NCI-H1092 (cell line): ENCODE measurements at regions not wholly inside any gene's neighbourhood (a gene's known extent, or its start where the extent isn't known, plus 50 kb on each side); places are given as distances from the start of the nearest gene placed in this dataset.
A peak's percentile ranks its signal among the peaks of the same experiment; 100 is the strongest.

Experiments
- DNase-seq: peaks from one replicate; lab custom pipeline; 2025; lab: John Stamatoyannopoulos, UW

DNA sequence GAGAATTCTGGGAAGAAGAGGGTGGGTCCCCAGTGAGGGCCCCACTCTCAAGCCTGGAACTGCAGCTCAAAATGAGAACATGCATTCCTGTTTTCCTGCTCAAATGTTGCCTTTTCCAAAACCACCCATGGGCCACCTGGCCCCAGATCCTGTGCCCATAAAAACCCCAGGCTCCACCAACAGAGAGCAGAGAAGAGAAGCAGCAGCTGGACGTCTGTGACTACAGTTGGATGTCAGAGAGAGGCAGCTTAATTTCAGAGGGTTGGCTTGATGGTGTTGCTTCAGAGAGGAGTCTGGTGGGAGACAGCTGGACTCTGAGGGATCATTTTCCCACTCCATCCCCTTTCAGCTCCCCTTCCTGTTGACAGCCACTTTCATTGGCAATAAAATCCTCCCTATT is 256.4 kb downstream of the FZD1 start:
- peak; percentile 62 for DNase-seq

- DNase-seq = no peak
Observed at GRCh38 chr7:91526404-91526803, 262.2 kb downstream of the FZD1 start.

- no peak for DNase-seq
Observed at GRCh38 chr7:91527460-91527859, 263.2 kb downstream of the FZD1 start.

DNA sequence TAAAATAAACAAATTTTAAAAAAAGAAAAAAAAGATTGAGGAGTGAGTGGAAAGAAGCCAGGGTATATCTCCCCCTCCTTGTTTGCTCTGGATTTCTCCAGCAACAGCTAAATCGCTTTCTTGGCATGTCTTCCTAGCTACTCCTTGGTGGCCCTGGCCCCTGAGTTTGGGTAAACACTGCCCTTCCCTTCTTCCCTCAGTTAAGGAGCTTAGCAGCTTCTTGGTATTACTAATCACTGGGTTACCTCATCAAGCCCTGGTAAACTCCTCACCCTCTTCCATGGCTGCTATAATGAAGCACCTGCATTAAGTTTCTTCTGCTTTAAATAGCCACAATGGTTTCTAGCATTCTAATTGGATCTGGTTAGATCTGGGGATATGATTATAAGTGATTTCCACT is 269.8 kb downstream of the FZD1 start:
- DNase-seq = no peak

GRCh38 chr7:91537260-91538152 is 273.3 kb downstream of the FZD1 start:
- DNase-seq = no peak

DNA sequence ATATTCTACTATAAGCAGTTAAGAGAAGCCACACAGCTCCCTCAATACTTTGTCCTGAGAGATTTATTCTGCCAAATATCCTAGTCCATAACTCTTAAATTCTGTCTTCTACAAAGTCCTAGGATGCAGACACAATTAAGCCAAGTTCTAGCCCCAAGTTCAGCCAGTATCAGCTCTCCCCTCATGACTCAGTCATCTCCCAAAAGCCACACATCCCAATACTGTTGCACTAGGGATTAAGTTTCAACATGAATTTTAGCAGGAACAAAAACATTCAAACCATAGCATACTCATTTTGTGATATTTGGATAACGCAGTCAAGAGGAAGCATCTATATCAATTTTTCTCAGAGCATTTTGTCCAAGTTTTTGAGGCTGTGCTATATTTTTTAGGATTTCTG is 277.4 kb downstream of the FZD1 start:
- DNase-seq = no peak

DNA sequence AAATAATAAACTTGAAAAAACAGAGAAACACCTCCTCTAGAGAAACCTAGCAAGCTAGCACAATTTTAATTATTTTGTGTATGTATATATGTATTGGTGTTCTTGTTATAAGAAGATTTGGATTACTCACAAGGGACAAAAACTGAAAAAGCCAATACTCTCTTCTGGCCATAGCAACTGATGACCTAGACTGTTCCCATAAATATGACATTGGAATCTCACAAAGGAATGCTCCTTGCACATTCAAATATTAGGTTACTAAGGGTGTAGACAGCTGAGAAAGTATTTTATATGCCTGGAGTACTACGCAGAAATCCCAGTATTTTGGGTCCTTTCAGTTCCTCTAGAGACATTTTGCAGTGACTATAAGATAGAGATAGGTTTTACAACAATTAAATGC is 279.4 kb downstream of the FZD1 start:
- DNase-seq = no peak

- DNase-seq = no peak
Observed at GRCh38 chr7:91549878-91550277, 285.6 kb downstream of the FZD1 start.

DNA sequence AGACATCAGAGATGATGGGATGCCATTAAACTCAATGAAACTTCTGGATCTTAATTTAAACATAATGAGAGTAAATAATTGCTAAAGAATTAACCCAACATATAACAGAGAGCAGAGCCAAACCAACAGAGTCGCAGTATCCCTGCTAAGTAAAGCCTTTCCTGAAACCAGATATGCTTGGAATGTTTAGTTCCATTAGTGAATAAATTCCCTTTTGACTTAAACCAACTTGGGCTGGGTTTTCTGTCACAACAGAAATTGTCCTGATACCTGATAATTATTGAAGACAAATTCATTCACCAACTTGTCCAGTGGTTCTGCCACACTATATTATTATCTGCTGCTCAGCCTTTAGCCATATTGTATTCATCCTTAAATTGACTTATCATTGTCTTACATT is 286.7 kb downstream of the FZD1 start:
- DNase-seq = no peak

- DNase-seq = no peak
Observed at GRCh38 chr7:91551377-91552175, 287.3 kb downstream of the FZD1 start.

DNA sequence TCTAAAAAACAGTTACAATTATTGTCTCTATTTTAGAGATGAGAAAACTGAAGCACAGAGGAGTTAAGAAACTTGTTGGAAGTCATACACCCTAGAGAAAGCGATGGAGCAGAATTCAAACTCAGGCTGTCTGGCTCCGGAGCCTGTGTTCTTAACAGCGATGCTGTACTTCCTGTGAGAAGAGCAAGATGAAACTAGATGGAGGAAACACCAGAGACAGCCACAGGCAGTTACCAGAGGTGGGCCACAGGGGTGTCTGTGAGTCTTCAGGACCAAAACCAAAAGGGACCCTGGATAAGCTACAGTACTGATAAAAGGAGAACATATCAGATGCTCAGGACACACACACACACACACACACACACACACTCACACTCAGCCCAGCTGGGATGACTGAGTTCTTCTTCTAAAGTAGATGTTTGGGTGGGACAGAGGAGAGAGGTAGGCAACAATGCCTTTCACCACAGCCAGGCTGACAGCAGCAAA is 289.2 kb downstream of the FZD1 start:
- DNase-seq = no peak

DNA sequence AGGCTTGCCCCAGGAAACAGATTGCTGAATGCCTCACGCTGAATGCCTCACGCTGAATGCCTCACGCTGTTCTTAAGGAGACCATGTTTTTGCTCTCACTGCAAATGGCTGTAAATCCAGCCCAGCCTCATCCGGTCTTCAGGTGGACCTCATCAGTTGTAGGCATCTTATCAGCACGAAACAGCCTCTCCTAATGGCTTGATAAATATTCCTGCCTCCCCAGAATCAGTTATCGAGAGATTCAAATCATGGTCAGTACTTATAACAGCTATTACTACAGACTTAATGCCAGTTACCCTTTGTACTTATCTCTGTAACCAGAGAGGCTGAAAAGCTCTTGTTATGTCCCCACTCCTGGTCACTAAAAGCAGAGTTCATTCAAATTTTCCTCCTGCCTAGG is 290.6 kb downstream of the FZD1 start:
- no peak for DNase-seq

- DNase-seq = no peak
Observed at GRCh38 chr7:91556239-91556638, 292.0 kb downstream of the FZD1 start.

- no peak for DNase-seq
Observed at GRCh38 chr7:91556956-91557650, 292.9 kb downstream of the FZD1 start.

DNA sequence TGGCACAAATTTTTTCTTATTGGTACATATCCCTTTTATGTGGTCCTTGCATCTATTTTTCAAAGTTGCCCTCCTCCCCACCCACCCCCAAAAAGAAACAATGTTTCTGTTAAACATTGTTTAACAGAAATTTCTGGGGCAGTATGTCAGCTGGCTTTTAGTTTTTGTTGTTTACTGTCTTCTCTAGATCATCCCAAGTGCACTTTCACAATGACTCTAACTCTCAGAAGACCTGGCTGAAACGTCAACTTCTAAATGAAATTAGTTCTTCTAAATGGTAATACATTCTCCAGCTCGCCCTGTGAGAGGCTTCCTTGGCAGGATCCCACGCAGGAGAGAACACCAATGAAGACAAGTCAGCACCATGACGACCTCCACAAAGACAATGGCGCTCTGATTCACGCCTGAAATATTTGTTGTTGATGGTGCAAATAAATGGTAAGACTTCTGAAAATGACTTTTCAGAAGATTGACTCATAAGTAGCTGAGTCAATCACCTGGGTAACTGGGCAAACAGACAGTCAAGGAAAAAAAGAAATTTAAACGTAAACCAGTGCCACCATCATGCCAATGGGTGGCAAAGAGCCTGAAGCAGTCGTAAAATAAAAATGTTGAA is 293.7 kb downstream of the FZD1 start:
- DNase-seq = no peak

DNA sequence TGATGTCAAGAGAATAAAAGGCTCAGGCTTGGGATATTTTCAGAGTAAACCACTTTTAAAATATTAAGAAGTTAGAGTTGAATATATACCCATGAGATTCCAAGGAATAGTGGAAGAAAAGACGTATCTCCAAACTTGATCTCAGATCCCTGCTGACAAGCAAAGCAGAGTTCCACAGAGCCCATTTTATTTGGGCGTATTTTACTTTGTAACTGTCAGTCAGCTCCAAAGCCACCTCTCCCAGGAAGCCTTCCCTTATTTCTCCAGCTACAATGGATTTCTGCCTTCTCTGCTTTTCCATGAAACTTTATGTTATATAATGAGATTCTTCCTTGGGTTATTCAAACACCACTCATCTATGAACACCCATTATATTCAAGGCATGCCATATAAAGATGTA is 295.7 kb downstream of the FZD1 start:
- no peak for DNase-seq

DNA sequence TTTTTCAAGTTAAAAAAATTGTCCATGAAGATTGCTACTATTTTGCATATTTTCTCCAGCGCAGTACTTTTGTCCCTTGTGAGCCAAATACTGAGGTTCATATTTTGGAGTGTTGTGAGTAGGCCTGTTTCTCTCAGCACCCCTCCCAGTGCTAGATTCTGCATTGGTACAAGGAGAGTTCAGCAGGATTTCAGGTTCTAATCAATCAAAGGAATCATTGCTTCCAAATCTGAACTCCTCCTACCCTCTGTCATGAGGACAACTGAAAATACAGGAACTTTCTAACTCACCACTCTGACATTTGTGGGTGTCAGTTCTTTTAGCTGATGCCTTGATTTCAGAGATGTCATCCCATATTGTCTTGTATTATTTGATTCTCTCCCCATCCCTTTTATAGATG is 299.9 kb downstream of the FZD1 start:
- no peak for DNase-seq

DNA sequence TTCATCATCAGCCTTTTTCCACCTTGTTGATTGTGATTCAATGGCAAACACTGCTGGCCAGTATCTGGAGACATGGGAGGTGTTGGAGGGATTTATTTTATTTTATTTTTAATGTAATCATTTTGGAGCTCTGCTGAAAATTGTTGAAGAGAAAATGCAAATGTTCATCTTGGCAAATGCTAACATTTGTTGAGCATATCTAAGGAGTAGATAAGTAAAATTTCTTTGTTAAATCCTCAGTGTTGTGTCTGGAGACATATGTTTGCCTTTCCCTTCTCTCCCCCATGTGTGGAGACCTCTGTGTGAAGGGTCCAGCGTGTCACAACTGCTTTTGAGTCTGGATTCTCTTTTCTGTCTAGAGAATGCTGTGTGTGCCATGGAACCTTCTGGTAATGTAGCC is 300.3 kb downstream of the FZD1 start:
- no peak for DNase-seq

- DNase-seq = peak; percentile 86
Observed at GRCh38 chr7:91565499-91566401, 301.5 kb downstream of the FZD1 start.

GRCh38 chr7:91566402-91566732 is 302.1 kb downstream of the FZD1 start:
- no peak for DNase-seq
